GF-D8 (cell line): ENCODE measurements at regions not wholly inside any gene's neighbourhood (a gene's known extent, or its start where the extent isn't known, plus 50 kb on each side); places are given as distances from the start of the nearest gene placed in this dataset.

Experiments
- DNase-seq: peaks from one replicate; lab custom pipeline; 2025; lab: John Stamatoyannopoulos, UW

GRCh38 chr4:32161392-32161791 is 1441.2 kb downstream of the PCDH7 start:
- DNase-seq = peak; percentile 6

DNA sequence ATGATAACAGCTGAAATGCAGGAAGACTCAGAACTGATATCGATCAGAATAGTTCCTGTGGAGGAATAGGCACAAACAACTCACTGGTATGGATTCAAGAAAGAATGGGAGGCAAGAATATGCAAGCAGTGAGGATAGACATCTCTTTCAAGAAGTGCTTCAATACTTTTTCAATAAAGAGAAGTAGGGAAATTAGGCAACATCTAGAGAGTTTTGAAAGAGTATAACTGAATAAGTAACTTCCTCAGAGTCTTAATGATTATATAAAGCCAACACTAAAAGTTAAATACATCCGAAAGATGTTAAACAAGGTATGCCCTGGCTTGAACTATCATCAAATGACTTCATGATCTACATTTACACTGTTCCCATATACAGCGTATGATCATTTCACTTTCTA is 1443.0 kb downstream of the PCDH7 start:
- DNase-seq = peak; percentile 39

GRCh38 chr4:32169841-32170240 is 1449.7 kb downstream of the PCDH7 start:
- no peak for DNase-seq

DNA sequence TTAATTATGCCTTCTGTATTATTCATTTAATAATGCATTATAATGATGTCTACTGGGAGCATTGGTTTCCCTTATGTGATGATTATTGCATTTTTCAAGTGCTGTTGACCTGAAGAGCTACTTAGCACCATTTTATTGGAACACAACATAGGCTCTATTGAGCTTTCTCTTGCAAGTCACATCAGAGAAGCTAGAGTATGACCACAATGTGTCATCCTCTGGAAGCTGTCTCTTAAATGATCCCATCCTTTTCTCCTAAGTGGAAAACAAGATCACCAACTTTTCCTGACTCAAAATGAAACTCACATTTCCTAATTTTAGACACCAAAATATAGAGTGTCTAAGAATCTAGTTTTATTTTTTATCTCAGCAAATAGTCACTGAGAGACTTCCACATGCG is 1451.9 kb downstream of the PCDH7 start:
- no peak for DNase-seq

DNA sequence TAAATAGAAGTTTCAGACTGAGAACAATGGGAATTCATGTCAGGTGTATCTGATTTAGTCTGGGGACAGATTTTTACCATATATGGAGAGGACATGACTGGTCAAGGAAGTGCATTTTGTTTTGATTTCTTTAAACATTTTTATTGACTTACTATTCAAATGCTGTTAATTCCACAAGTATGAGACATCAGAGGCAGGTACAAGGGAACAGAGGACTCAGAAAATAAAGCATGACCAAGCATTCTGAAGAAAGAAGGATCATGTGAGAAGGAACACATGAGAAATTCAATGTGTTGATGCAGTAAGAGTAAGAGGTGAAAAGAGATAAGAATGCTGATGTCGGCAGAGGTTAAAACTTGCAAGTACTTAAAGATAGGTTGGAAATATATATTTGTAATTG is 1452.6 kb downstream of the PCDH7 start:
- no peak for DNase-seq

- no peak for DNase-seq
These were observed 1459.9 kb downstream of the PCDH7 start for GRCh38 chr4:32180086-32180485.

GRCh38 chr4:32184186-32184585 is 1464.0 kb downstream of the PCDH7 start:
- no peak for DNase-seq

DNA sequence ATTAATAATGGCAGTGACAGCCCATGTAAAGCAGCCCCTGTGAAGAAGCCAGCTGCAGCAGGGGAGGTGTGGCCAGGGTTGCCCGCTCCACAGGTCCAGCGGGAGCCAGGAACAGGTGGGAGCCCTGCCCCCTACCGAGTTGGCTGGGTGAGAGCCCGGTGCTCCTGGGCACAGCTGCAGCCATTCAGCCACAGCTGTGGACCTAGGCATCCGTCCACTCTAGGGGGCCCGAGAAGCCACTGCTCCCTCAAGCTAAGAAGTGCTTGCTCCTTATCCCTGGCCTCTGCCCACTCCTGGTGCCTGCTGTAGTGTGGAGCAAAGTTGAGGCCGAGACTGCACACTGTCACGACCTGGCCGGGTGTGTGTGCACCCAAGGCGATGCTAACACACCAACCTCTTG is 1469.0 kb downstream of the PCDH7 start:
- no peak for DNase-seq

GRCh38 chr4:32189788-32190187 is 1469.6 kb downstream of the PCDH7 start:
- DNase-seq = no peak

GRCh38 chr4:32191961-32192360 is 1471.8 kb downstream of the PCDH7 start:
- no peak for DNase-seq

DNA sequence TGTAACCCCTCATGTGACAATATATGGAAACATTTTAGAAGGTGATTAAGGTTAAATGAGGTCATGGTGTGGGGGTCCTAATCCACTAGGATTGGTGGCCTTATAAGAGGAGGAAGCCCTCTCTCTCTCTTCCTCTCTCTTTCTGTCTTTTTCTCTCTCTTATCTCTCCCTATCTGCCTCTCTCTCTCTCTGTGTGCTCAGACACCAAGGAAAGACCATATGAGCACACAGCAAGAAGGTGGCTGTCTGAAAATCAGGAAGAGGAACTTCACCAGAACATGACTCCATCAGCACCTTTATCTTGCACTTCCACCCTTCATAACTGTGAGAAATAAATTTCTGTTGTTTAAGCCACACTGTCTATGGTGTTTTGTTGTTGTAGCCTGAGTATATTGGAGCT is 1472.2 kb downstream of the PCDH7 start:
- DNase-seq = no peak

DNA sequence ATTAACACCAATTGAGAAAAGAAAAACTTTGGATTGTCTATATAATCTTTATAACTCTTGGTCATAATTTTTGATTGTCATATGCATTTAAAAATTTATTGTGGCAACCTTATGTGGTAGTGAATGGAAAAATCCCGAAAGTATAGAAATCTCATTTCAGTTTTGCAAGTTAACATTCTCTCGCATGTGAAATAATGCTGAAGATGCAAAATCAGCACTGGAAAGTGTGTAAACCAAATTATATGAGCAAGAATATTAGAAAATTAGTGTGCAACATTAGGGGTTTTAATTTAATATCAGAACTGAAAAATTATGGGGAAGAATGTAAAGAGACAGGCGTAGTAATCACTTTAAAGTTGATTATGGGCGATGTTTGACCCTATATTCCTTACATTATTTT is 1472.8 kb downstream of the PCDH7 start:
- no peak for DNase-seq

DNA sequence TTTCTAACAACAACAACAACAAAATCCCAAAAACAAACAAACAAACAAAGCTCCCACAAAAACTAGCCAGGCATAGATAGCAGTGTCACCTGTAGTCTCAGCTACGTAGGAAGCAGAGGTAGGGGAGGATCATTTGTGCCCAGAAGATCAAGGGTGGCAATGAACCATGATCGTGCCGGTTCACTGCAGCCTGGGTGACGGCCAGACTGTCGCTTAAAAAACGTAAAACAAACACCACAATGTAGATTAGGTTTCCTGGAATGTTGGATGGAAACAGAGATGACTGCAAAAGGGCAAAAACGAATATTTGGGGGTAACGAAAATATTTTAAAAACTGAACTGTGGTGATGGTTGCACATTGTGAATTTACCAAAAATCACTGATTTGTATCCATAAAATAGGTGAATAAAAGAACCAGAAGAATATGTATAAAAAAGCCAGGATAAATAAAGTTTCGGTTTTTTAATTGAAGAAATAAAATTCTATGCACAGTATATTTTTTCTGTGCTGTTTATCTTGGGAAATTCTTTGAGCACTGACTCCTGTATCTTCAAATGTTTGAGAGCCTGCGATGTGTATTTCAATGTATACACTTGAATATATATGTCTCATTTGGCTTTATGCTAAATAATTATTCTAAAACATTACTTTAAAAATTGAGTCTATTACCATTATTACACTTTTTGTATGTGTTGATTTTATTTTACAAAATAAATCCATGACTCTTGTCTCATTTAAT is 1477.0 kb downstream of the PCDH7 start:
- DNase-seq = no peak

DNA sequence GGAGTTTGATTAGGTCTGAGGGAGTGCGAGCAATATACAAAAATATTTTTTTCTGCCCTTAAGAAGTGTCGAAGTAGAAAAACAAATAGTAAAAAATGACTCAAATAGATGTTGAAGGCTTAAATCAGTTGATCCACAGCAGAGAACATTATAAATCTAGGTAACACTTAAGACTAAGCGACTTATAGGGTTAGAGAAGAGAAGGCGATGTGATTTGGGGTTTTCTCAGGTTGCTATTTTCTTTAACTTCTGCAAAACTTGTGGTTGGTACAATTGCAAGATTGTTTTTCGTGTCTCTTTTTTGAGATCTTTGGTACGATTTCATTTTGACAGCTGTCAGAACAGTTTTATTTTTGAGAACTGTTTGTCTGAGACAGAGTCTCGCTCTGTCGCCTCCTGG is 1479.5 kb downstream of the PCDH7 start:
- DNase-seq = no peak

DNA sequence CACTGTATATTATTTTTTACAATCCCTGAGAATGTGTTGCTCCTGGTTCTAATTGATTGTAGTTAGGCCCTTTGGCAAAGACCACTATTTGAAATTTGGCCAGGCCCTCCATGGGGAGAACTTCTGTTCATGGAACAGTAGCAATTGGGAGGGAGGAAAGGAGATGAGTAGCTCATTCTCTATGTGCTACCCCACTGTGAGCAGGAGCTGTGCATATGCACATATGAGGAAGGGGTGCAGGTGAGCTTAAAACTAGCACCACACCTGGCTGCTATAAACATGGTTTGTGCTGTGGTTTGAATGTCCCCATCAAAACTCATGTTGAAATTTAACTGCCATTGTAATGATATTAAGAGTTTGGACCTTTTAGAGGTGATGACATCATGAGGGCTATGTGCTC is 1483.2 kb downstream of the PCDH7 start:
- DNase-seq = no peak

DNA sequence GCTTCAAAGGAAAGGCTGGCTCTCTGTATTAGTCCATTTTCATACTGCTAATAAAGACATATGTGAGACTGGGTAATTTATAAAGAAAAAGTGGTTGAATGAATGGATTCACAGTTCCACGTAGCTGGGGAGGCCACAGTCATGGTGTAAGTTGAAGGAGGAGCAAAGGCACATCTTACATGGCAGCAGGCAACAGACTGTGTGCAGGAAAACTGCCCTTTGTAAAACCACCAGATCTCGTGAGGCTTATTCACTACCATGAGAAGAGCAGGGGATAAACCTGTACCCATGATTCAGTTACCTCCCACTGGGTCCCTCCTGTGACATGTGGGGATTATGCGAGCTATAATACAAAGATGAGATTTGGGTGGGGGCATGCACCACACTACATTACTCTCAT is 1486.6 kb downstream of the PCDH7 start:
- DNase-seq = no peak

- no peak for DNase-seq
These were observed 1487.3 kb downstream of the PCDH7 start for GRCh38 chr4:32207456-32207855.

DNA sequence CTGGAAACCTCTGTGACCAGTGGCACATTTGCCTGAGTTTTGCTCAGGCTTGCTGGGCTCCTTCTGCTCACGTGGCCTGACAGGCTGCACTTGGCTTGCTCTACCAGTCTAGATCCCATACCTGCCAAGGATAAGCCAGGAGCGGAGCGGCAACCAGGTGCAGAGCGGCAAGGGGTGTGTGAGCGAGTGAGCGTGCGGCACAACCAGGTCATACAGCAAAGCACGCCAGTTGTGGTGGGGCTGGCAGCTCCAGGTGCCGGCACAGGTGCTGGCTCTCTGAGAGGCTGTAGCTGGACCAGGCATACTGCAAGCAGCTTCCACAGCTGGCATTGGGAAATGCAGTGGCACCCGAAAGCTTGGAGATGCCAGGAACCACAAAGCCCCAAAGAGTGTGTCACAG is 1495.1 kb downstream of the PCDH7 start:
- no peak for DNase-seq

GRCh38 chr4:32216502-32216901 is 1496.3 kb downstream of the PCDH7 start:
- no peak for DNase-seq

DNA sequence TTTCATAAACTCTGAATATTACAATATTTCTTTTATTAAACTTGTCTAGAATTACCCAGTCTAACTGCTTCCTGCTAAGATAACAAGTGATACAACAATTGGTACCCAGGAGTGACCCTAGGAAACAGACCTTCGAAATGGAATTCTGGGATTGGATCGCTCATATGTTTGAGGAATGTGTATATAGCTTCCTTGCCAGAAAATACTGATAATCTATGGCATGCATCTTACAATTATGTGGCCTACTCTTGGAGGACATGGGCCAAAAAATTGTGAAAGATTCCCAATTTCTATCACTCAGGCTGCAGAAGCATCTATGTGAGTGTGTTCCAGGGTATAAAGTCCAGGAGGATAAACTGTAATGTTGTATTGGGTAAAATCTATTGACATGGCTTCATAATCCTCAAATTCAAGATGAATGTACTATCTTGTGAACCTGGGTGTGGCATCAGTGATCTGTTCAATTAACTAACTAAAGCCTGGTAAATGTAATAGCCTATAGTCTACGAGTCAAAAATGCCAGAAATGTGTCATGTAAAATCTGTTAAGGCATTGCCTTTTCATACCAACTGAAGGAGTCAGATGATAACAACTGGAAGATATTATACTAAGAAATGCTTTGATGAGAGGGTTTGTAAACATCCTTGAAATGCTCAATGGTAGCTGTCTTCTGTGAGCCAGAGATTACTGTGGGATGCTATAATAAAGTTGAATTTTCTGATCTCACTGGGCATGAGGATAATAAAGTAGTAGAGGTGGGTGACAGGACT is 1499.3 kb downstream of the PCDH7 start:
- DNase-seq = no peak

- no peak for DNase-seq
These were observed 1506.0 kb downstream of the PCDH7 start for GRCh38 chr4:32226204-32226603.

DNA sequence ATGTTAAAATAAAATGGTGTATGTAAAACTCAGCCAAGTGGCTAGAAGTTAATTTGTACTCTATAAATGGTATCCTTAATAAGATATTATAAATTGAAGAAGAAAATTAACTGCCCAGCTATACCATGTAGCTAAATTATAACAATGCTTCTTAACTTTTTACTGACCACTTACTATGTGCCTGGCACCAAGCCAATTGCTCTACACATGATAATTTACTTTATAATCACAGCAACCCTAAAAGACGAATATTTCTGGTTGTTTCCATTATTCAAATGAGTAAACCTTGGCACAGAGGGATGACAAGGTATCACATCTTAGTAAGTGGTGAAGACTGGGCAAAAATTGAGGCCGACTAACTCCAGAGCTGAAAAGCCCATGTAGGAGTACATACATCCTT is 1506.6 kb downstream of the PCDH7 start:
- DNase-seq = no peak

DNA sequence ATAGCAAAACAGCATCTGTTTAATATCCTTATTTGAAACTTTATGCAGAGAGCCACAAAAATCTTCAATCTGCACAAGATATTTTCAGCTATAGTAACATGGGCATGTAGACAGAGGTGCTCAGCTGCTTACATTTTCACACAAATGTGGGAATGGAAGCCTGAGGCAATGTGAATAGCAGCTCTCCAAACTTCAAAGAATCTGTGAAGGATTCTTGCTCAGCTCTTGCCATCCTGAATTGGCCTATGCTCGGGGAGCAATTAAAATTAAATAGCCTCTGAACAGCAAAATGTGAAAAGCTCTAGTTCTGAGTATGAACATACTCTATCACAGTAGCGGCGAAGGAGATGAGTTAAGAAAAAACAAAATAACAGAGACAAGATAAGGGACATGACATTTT is 1523.8 kb downstream of the PCDH7 start:
- no peak for DNase-seq

DNA sequence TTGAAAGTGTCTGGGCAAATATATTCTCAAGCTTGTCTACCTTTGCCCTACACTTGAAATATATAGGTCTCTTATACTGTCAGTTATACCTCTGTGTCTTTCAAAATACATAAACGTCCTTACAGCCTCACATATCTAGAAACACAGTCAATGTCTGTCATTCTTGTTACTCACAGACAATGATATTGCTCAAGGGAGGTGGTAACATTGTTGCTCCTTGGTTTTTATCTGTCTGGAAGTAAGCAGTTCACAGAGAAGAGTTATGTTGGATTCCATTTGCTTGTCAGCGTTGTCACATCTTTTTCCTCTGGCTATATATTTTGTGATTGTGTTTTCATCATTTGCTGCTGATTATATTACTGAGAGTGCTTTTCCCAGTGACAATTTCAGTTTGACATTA is 1528.9 kb downstream of the PCDH7 start:
- no peak for DNase-seq
